Stimulated activated CD8-positive, alpha-beta memory T cell treated with anti-CD3 and anti-CD28 coated beads, Interleukin-12 subunit alpha, Interleukin-12 subunit beta, amount 100 ng/mL, for 24 hours (primary cell): ENCODE measurements at regions not wholly inside any gene's neighbourhood (a gene's known extent, or its start where the extent isn't known, plus 50 kb on each side); places are given as distances from the start of the nearest gene placed in this dataset.
"Not testable (repeated sequence)": the region's sequence is repeated elsewhere in the genome, so short reads cannot be mapped to it uniquely, and the experiment has no call there.

Experiments used
- DNase-seq: peaks from one replicate; pipeline ENCODE4 v3.0.0-alpha.2; 2020; ENCODE audit errors: extremely low read depth

DNA sequence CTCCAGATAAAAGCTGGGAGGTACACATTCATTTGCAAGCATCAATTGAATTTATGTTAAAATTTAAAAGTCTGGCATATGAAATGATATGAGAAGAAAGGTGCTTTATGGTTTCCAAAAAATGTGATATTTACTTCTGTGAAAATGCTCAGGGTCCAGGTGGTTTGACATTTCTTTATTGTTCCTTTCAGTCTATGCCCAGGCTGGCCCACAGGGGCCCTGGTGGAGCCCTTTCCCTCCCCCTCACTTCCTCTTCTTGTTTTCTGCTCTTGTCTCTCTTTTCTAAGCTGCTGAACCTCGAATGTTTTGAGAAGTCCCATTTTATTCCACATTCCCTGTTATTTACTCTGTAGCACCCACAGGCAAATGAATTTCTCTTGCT is 127.8 kb downstream of the HS3ST3B1 start:
- no peak for DNase-seq

DNA sequence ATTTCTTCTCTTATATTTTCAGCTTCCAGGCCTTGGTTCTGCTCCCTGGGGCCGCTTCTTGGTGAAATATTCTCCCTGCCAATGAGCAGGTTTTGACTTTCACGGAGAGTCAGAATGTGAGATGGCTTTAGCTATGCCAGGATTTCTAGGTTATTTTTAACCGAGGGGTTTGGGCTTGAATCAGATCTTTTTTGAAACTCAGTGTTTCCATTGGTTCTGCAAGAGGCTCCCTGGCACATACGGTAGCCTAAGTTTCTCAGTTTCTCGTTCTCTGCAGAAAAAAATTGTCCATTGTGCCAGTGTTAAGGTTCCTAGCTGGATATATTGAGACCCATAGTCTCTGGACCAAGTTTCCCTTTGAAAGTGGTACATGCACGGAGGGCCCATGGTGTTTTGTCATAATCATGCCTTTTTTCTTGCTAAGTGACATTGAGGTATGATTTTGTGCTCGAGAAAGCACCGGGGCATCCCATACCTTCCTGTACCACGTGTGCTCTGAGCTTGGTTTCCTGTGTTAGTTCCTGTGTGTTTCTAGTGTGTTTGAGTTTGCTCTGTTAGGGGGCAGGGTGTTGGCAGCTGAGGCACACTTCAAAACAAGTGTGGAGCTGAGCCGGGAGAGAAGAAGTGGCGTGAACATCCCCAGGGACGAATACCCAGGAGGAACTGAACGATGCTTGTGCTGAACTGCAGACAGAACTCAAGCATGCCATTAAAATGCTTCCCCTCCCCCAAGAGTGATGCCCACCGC is 127.2 kb downstream of the HS3ST3B1 start:
- peak; percentile 8 for DNase-seq

GRCh38 chr17:14423156-14423555 is 122.3 kb downstream of the HS3ST3B1 start:
- not testable (repeated sequence) for DNase-seq

DNA sequence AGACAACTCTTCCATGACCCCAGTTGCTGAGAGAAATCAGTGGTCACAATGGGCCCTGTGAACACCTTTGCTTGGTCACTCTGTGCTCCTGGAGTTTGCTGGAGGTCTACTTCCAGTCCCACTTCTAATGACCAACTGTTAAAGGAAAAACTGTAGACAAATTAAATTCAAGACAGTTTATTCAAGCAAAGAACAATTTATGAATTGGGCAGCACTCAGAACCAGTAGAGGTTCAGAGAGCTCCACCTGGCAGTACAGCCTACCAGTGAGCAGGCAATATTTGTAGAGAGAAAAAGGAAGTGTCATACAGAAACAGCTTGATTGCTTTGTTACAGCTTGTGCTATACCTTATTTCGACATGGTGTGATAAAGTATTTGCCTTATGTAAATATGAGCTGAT is 116.5 kb downstream of the HS3ST3B1 start:
- no peak for DNase-seq

GRCh38 chr17:14409292-14409691 is 108.4 kb downstream of the HS3ST3B1 start:
- no peak for DNase-seq

DNA sequence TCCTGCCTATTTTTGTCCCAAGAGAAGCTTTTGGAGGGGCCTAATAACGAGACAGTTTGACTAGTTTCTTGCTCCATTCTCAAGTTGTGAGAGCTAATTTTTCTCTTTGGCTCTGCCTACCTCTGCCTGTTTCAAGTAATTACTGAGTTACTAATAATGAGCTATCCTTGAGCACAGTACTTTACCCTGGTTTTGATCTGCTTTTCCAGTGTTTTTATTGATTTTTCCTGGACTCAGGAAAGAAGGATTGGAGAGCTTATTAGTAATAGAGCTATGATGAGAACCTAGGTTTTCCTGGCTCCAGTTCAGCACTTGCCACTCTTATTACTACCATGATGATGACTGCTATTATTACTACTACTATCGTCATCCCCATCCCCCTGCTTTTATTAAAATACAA is 106.7 kb downstream of the HS3ST3B1 start:
- no peak for DNase-seq

- DNase-seq, result no peak
Measured at GRCh38 chr17:14405189-14405588, 104.3 kb downstream of the HS3ST3B1 start.
